Gastroesophageal sphincter (tissue), 4 donors: ENCODE measurements at regions not wholly inside any gene's neighbourhood (a gene's known extent, or its start where the extent isn't known, plus 50 kb on each side); places are given as distances from the start of the nearest gene placed in this dataset.
A peak's percentile ranks its signal among the peaks of the same experiment; 100 is the strongest.

ENCODE experiments used
- ATAC-seq: fragments of 150-250 bp; one replicate; pipeline ENCODE4 v1.9.1; 2016; ENCODE audit warnings: mild to moderate bottlenecking, moderate library complexity
- H3K27ac ChIP-seq, 4 donors: fragments of 200-600 bp; sonication (generic) in 3 of 4; 1 replicate in 3 of 4; 2 replicates in 1 of 4; pipeline ENCODE4 v1.5.1; 2016 to 2019
- H3K27me3 ChIP-seq: fragments of 200-600 bp; sonication (generic); one replicate; pipeline ENCODE4 v1.5.1; 2019
- H3K36me3 ChIP-seq, 2 donors: fragments of 200-600 bp; sonication (generic); one replicate each; pipeline ENCODE4 v1.5.1; 2019; ENCODE audit warnings: control low read depth in 1 of 2
- H3K4me1 ChIP-seq, 3 donors: fragments of 200-600 bp; sonication (generic); 1 replicate in 2 of 3; 2 replicates in 1 of 3; pipeline ENCODE4 v1.5.1; 2016 to 2019; ENCODE audit warnings: control low read depth in 2 of 3
- H3K4me3 ChIP-seq, 2 donors: fragments of 200-600 bp; sonication (generic); one replicate each; pipeline ENCODE4 v1.5.1; 2019; ENCODE audit warnings: mild to moderate bottlenecking in 1 of 2, moderate library complexity in 1 of 2
- H3K9me3 ChIP-seq, 3 donors: fragments of 200-600 bp; sonication (generic); one replicate each; pipeline ENCODE4 v1.5.1; 2017 to 2019; ENCODE audit warnings: control low read depth in 2 of 3
- CTCF ChIP-seq, 4 experiments: fragments of 200-600 bp in 2 of 4; fragments of 450-650 bp in 2 of 4; sonication (generic) in 1 of 4; IDR thresholded peaks; one replicate each; pipeline ENCODE4 v1.5.1; 2017 to 2019; ENCODE audit warnings: antibody characterized with exemption in 4 of 4, mild to moderate bottlenecking in 2 of 4, moderate library complexity in 2 of 4
- EP300 ChIP-seq: sonication (generic); formaldehyde crosslinking; IDR thresholded peaks from one replicate; pipeline ENCODE4 v1.6.1; 2017; ENCODE audit warnings: antibody characterized with exemption, mild to moderate bottlenecking
- POLR2A ChIP-seq, 2 donors: fragments of 450-650 bp; IDR thresholded peaks; one replicate each; pipeline ENCODE4 v1.6.1; 2017; ENCODE audit warnings: antibody characterized with exemption in 2 of 2, mild to moderate bottlenecking in 2 of 2, moderate library complexity in 1 of 2
- POLR2AphosphoS5 ChIP-seq: sonication (generic); formaldehyde crosslinking; IDR thresholded peaks from one replicate; pipeline ENCODE4 v1.6.1; 2017; ENCODE audit warnings: antibody characterized with exemption
- WGBS, 2 donors: methylation state at CpG; one replicate each; pipeline ENCODE4 v1.1.5; 2018; ENCODE audit warnings: low coverage in 1 of 2; 5-methylcytosine and 5-hydroxymethylcytosine counted together

- Histone ChIP-seq H3K4me1 (peaks cover 0 to 5% (median 0%) of the 10 kb centered on the region in 3 donors), H3K4me3 (no peak overlapping the region)
- ATAC-seq, result no peak
Measured at GRCh38 chr5:110345623-110346022, 380.8 kb downstream of the TMEM232 start.

GRCh38 chr5:110346893-110347358, 379.5 kb downstream of the TMEM232 start:
- TF ChIP-seq EP300 (no peak), POLR2A (IDR thresholded peaks at IDR 0.05) (no peak), CTCF (IDR thresholded peaks at IDR 0.05) (no peak), POLR2AphosphoS5 (no peak)
- no peaks in the 10 kb centered on the region for H3K9me3 ChIP-seq
- no peak overlapping the region for H3K27ac ChIP-seq
- ATAC-seq, result no peak
- H3K4me1 ChIP-seq, result no peaks in the 10 kb centered on the region
- no peak overlapping the region for H3K4me3 ChIP-seq
- no peaks in the 10 kb centered on the region for H3K36me3 ChIP-seq
- no peaks in the 10 kb centered on the region for H3K27me3 ChIP-seq

More at GRCh38 chr5:110345623-110346022, 380.8 kb downstream of the TMEM232 start:
- no peaks in the 10 kb centered on the region for H3K9me3 ChIP-seq
- H3K27ac ChIP-seq, result no peak overlapping the region
- H3K27me3 ChIP-seq, result no peaks in the 10 kb centered on the region
- no peaks in the 10 kb centered on the region for H3K36me3 ChIP-seq
- TF ChIP-seq EP300, result no peak
- TF ChIP-seq POLR2AphosphoS5, result no peak
- no peak for TF ChIP-seq POLR2A (IDR thresholded peaks at IDR 0.05)
- TF ChIP-seq CTCF (IDR thresholded peaks at IDR 0.05), result no peak

- Histone ChIP-seq H3K36me3 (no peaks in the 10 kb centered on the region), H3K9me3 (no peaks in the 10 kb centered on the region), H3K27me3 (no peaks in the 10 kb centered on the region), H3K4me1 (no peaks in the 10 kb centered on the region), H3K4me3 (no peak overlapping the region), H3K27ac (no peak overlapping the region)
- TF ChIP-seq POLR2A (IDR thresholded peaks at IDR 0.05) (no peak), EP300 (no peak), POLR2AphosphoS5 (no peak), CTCF (IDR thresholded peaks at IDR 0.05) (no peak)
- no peak for ATAC-seq
Measured at GRCh38 chr5:110347781-110348180, 378.7 kb downstream of the TMEM232 start.

DNA sequence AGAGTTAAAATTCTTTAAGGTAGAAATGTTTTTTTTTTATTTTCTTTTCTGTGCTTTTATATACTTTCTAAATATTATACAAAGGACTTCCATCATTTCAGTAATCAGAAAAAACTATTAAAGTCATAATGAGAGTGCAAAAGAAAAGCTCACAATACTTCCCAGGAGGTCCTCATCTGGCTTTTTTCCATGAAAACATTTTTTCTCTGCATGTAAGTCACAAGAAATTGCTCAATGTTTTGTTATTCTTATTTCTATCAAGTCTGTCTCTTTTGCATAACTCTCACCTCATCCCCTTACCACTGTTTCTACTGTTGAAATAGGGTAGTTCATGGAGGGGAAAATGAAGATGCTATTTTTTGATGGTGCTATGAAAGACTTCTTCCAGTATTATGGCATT, 375.0 kb downstream of the TMEM232 start:
- no peak for ATAC-seq
- H3K9me3 ChIP-seq, result no peaks in the 10 kb centered on the region

GRCh38 chr5:110354311-110354710, 372.2 kb downstream of the TMEM232 start:
- Histone ChIP-seq H3K4me3 (no peak overlapping the region), H3K27me3 (no peaks in the 10 kb centered on the region), H3K36me3 (no peaks in the 10 kb centered on the region), H3K9me3 (no peaks in the 10 kb centered on the region), H3K4me1 (peaks cover 0 to 15% (median 0%) of the 10 kb centered on the region in 3 donors), H3K27ac (no peak overlapping the region)
- 26 to 29% methylated on average over 2 to 3 of the region's 3 CpGs for WGBS, 2 donors
- TF ChIP-seq CTCF (IDR thresholded peaks at IDR 0.05), result no peak
- no peak for TF ChIP-seq EP300
- TF ChIP-seq POLR2AphosphoS5, result no peak
- TF ChIP-seq POLR2A (IDR thresholded peaks at IDR 0.05), result no peak
- ATAC-seq, result peak; percentile 36

More for the DNA sequence above, 375.0 kb downstream of the TMEM232 start:
- peaks cover 0 to 15% (median 0%) of the 10 kb centered on the region in 3 donors for H3K4me1 ChIP-seq
- no peak overlapping the region for H3K4me3 ChIP-seq
- H3K36me3 ChIP-seq, result no peaks in the 10 kb centered on the region
- H3K27ac ChIP-seq, result no peak overlapping the region
- H3K27me3 ChIP-seq, result no peaks in the 10 kb centered on the region
- no peak for TF ChIP-seq POLR2A (IDR thresholded peaks at IDR 0.05)
- no peak for TF ChIP-seq POLR2AphosphoS5
- TF ChIP-seq EP300, result no peak
- TF ChIP-seq CTCF (IDR thresholded peaks at IDR 0.05), result no peak
